ENCODE measurements at regions not wholly inside any gene's neighbourhood (a gene's known extent, or its start where the extent isn't known, plus 50 kb on each side); places are given as distances from the start of the nearest gene placed in this dataset.

GRCh38 chr5:165360784-165361542 is 1855.5 kb downstream of the MAT2B start:
- Histone ChIP-seq H3K27me3 (ENCODE audit: insufficient read depth, low read length) (no peaks in the 10 kb centered on the region), H3K27ac (ENCODE audit: low read depth, low read length, poor library complexity, severe bottlenecking) (no peak overlapping the region), H3K9me2 (ENCODE audit: low read depth, low read length) (no peaks in the 10 kb centered on the region), H3K79me2 (ENCODE audit: insufficient read depth, low read length) (no peaks in the 10 kb centered on the region), H3F3A (ENCODE audit: insufficient read depth, low read length) (no peaks in the 10 kb centered on the region), H3K4me1 (ENCODE audit: insufficient read depth, low read length, severe bottlenecking) (no peaks in the 10 kb centered on the region), H3K4me3 (ENCODE audit: low read depth, low read length, poor library complexity, severe bottlenecking) (no peak overlapping the region), H3K36me3 (ENCODE audit: insufficient read depth, low read length) (no peaks in the 10 kb centered on the region), H4K20me1 (ENCODE audit: insufficient read depth, low read length) (no peaks in the 10 kb centered on the region), H2AFZ (ENCODE audit: low read length) (no peak overlapping the region), H3K4me2 (ENCODE audit: low read length) (no peak overlapping the region), H3K9me3 (ENCODE audit: low read length) (no peaks in the 10 kb centered on the region), H3K9ac (ENCODE audit: low read length) (no peak overlapping the region)
- no peak for TF ChIP-seq EZH2 (IDR thresholded peaks at IDR 0.05; ENCODE audit: borderline replicate concordance, low read length)
- no peak for TF ChIP-seq CTCF (IDR thresholded peaks at IDR 0.05; ENCODE audit: low read length)

- H3K9me2 ChIP-seq (ENCODE audit: low read depth, low read length) = no peaks in the 10 kb centered on the region
- no peaks in the 10 kb centered on the region for H3K4me1 ChIP-seq (ENCODE audit: insufficient read depth, low read length, severe bottlenecking)
- no peak overlapping the region for H3K9ac ChIP-seq (ENCODE audit: low read length)
- no peak overlapping the region for H3K27ac ChIP-seq (ENCODE audit: low read depth, low read length, poor library complexity, severe bottlenecking)
- H3K4me2 ChIP-seq (ENCODE audit: low read length) = no peak overlapping the region
- H3F3A ChIP-seq (ENCODE audit: insufficient read depth, low read length) = no peaks in the 10 kb centered on the region
- no peak overlapping the region for H2AFZ ChIP-seq (ENCODE audit: low read length)
- no peaks in the 10 kb centered on the region for H3K9me3 ChIP-seq (ENCODE audit: low read length)
- no peaks in the 10 kb centered on the region for H3K36me3 ChIP-seq (ENCODE audit: insufficient read depth, low read length)
- H4K20me1 ChIP-seq (ENCODE audit: insufficient read depth, low read length) = no peaks in the 10 kb centered on the region
- H3K4me3 ChIP-seq (ENCODE audit: low read depth, low read length, poor library complexity, severe bottlenecking) = no peak overlapping the region
- H3K79me2 ChIP-seq (ENCODE audit: insufficient read depth, low read length) = no peaks in the 10 kb centered on the region
- TF ChIP-seq CTCF (IDR thresholded peaks at IDR 0.05; ENCODE audit: low read length) = no peak
- no peak for TF ChIP-seq EZH2 (IDR thresholded peaks at IDR 0.05; ENCODE audit: borderline replicate concordance, low read length)
- no peaks in the 10 kb centered on the region for H3K27me3 ChIP-seq (ENCODE audit: insufficient read depth, low read length)
Observed at GRCh38 chr5:165370233-165370632, 1864.8 kb downstream of the MAT2B start.

- no peak overlapping the region for H3K4me3 ChIP-seq (ENCODE audit: low read depth, low read length, poor library complexity, severe bottlenecking)
Observed at GRCh38 chr5:165370794-165371193, 1865.4 kb downstream of the MAT2B start.

More at GRCh38 chr5:165370794-165371193, 1865.4 kb downstream of the MAT2B start:
- Histone ChIP-seq H3K4me1 (ENCODE audit: insufficient read depth, low read length, severe bottlenecking) (no peaks in the 10 kb centered on the region), H3K36me3 (ENCODE audit: insufficient read depth, low read length) (no peaks in the 10 kb centered on the region), H3K79me2 (ENCODE audit: insufficient read depth, low read length) (no peaks in the 10 kb centered on the region), H3K4me2 (ENCODE audit: low read length) (no peak overlapping the region), H3K9me2 (ENCODE audit: low read depth, low read length) (no peaks in the 10 kb centered on the region), H3K9ac (ENCODE audit: low read length) (no peak overlapping the region), H3K27me3 (ENCODE audit: insufficient read depth, low read length) (no peaks in the 10 kb centered on the region), H2AFZ (ENCODE audit: low read length) (no peak overlapping the region), H3F3A (ENCODE audit: insufficient read depth, low read length) (no peaks in the 10 kb centered on the region), H4K20me1 (ENCODE audit: insufficient read depth, low read length) (no peaks in the 10 kb centered on the region), H3K27ac (ENCODE audit: low read depth, low read length, poor library complexity, severe bottlenecking) (no peak overlapping the region), H3K9me3 (ENCODE audit: low read length) (no peaks in the 10 kb centered on the region)
- TF ChIP-seq CTCF (IDR thresholded peaks at IDR 0.05; ENCODE audit: low read length) = no peak
